HCT116 (cell line): ENCODE measurements at regions not wholly inside any gene's neighbourhood (a gene's known extent, or its start where the extent isn't known, plus 50 kb on each side); places are given as distances from the start of the nearest gene placed in this dataset.

ENCODE experiments used
- TF ChIP-seq, protein P1 (sequence below), 3 experiments: fragments of 200-600 bp in 1 of 3; sonication (generic) in 1 of 3; IDR thresholded peaks in 2 of 3; conservative IDR thresholded peaks in 1 of 3; 2 replicates each; pipeline ENCODE4 v1.5.1; 2012 to 2017; ENCODE audit warnings: low read depth in 2 of 3, low read length in 2 of 3, antibody characterized with exemption in 1 of 3, borderline replicate concordance in 1 of 3, control low read depth in 1 of 3, mild to moderate bottlenecking in 1 of 3, mixed read lengths in 1 of 3, mixed run types in 1 of 3, moderate library complexity in 1 of 3; ENCODE audit not compliant: insufficient read depth in 1 of 3
- TF ChIP-seq, protein P2 (sequence below): IDR thresholded peaks from 2 replicates; pipeline ENCODE4 v1.6.1; 2011; ENCODE audit warnings: mild to moderate bottlenecking, low read length, moderate library complexity; ENCODE audit not compliant: insufficient replicate concordance; ENCODE audit errors: extremely low read depth

DNA sequence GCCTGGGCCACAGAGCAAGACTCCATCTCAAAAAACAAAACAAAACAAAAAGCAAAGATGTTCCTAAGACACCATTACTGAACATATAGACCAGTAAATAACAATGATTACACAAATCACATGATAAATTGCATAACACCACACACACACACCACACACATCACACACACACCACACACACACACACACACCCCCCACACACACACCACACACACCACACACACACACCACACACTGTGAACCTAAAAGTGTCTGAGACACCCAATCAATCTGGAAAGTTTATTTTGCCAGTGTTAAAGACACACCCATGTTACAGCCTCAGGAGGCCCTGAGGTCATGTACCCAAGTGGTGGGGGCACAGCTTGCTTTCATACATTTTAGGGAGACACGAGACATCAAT lies 62.6 kb upstream of the ASAP2 start:
- TF ChIP-seq, protein P1, sequence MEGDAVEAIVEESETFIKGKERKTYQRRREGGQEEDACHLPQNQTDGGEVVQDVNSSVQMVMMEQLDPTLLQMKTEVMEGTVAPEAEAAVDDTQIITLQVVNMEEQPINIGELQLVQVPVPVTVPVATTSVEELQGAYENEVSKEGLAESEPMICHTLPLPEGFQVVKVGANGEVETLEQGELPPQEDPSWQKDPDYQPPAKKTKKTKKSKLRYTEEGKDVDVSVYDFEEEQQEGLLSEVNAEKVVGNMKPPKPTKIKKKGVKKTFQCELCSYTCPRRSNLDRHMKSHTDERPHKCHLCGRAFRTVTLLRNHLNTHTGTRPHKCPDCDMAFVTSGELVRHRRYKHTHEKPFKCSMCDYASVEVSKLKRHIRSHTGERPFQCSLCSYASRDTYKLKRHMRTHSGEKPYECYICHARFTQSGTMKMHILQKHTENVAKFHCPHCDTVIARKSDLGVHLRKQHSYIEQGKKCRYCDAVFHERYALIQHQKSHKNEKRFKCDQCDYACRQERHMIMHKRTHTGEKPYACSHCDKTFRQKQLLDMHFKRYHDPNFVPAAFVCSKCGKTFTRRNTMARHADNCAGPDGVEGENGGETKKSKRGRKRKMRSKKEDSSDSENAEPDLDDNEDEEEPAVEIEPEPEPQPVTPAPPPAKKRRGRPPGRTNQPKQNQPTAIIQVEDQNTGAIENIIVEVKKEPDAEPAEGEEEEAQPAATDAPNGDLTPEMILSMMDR (IDR thresholded peaks at IDR 0.05 in 2 of 3, conservative IDR thresholded peaks at IDR 0.05 in 1 of 3; ENCODE audit: borderline replicate concordance in 1 of 3, insufficient read depth in 1 of 3, low read depth in 2 of 3, low read length in 2 of 3), result no peak
- TF ChIP-seq, protein P2, sequence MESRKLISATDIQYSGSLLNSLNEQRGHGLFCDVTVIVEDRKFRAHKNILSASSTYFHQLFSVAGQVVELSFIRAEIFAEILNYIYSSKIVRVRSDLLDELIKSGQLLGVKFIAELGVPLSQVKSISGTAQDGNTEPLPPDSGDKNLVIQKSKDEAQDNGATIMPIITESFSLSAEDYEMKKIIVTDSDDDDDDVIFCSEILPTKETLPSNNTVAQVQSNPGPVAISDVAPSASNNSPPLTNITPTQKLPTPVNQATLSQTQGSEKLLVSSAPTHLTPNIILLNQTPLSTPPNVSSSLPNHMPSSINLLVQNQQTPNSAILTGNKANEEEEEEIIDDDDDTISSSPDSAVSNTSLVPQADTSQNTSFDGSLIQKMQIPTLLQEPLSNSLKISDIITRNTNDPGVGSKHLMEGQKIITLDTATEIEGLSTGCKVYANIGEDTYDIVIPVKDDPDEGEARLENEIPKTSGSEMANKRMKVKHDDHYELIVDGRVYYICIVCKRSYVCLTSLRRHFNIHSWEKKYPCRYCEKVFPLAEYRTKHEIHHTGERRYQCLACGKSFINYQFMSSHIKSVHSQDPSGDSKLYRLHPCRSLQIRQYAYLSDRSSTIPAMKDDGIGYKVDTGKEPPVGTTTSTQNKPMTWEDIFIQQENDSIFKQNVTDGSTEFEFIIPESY, result no peak
